ENCODE measurements at regions not wholly inside any gene's neighbourhood (a gene's known extent, or its start where the extent isn't known, plus 50 kb on each side); places are given as distances from the start of the nearest gene placed in this dataset.
"Not testable (repeated sequence)": the region's sequence is repeated elsewhere in the genome, so short reads cannot be mapped to it uniquely, and the experiment has no call there.

- CTCF ChIA-PET, result interaction anchor here (0.8 to 2.4 kb wide), 4 partner anchors 10 to 306 kb away, joined by 3 to 10 read pairs (median 7); no protein-coding TSS in a partner anchor
- WGBS (ENCODE audit: insufficient coverage, insufficient replicate concordance, low lambda C conversion rate, missing lambda C conversion rate), result 97% methylated on average over 5 of the region's 5 CpGs
- SMC1A ChIA-PET (ENCODE audit: uncharacterized antibody, unreplicated experiment), result interaction anchor here (1.0 to 6.7 kb wide), 5 partner anchors 15 to 22 kb away, joined by 3 to 67 read pairs (median 17); no protein-coding TSS in a partner anchor
Measured at GRCh38 chr6:137682658-137683057, 184.4 kb upstream of the TNFAIP3 start.

GRCh38 chr6:137683916-137684315, 183.1 kb upstream of the TNFAIP3 start:
- H3K9me3 ChIP-seq (replicated peaks; ENCODE audit: control insufficient read depth, insufficient read depth, low read length), result no peaks in the 10 kb centered on the region
- FAIRE-seq, result no peak
- no peak overlapping the region for H2AFZ ChIP-seq (ENCODE audit: control insufficient read depth, low read depth, low read length)
- WGBS (ENCODE audit: insufficient coverage, insufficient replicate concordance, low lambda C conversion rate, missing lambda C conversion rate), result 15% methylated on average over 4 of the region's 4 CpGs
- H3K4me3 ChIP-seq, result no peak overlapping the region
- intact Hi-C loops (cut with micrococcal nuclease; ENCODE audit: unreplicated experiment) (no loop called here), in situ Hi-C loops (cut with MboI) (no loop called here)
- BruUV-seq (replicated peaks), result no TSS peak
- no peak overlapping the region for H3K9ac ChIP-seq (ENCODE audit: control insufficient read depth, insufficient read depth, low read length)
- H3K27ac ChIP-seq (ENCODE audit: control insufficient read depth, insufficient read depth), result no peak overlapping the region
- no peaks in the 10 kb centered on the region for H4K20me1 ChIP-seq (ENCODE audit: control insufficient read depth, insufficient read depth)
- ChIA-PET CTCF (interaction anchor here (3.4 kb wide), 1 partner anchor 13 kb away, joined by 17 read pairs; no protein-coding TSS in a partner anchor), SMC1A (ENCODE audit: uncharacterized antibody, unreplicated experiment) (interaction anchor here (1.0 to 6.7 kb wide), 3 partner anchors 13 to 20 kb away, joined by 3 to 67 read pairs (median 4); no protein-coding TSS in a partner anchor), POLR2A (interaction anchor here (1.2 kb wide), 2 partner anchors 15 to 22 kb away, joined by 3 to 4 read pairs; no protein-coding TSS in a partner anchor), RAD21 (ENCODE audit: unreplicated experiment) (no interaction called here)
- H3K4me2 ChIP-seq (ENCODE audit: control insufficient read depth, insufficient read depth), result no peak overlapping the region
- no peaks in the 10 kb centered on the region for H3K79me2 ChIP-seq (ENCODE audit: control insufficient read depth, insufficient read depth, low read length)
- no peak for ATAC-seq
- H3K36me3 ChIP-seq (ENCODE audit: control insufficient read depth in 2 of 2, insufficient read depth in 2 of 2, low read length in 1 of 2), result no peaks in the 10 kb centered on the region
- no peak for DNase-seq (ENCODE audit: low read depth, low spot score)
- peaks cover 13% of the 10 kb centered on the region for H3K4me1 ChIP-seq (ENCODE audit: control insufficient read depth, insufficient read depth, low read length)
- H3K27me3 ChIP-seq (replicated peaks in 1 of 2; ENCODE audit: control insufficient read depth in 2 of 2, insufficient read depth in 2 of 2, low read length in 1 of 2), result no peaks in the 10 kb centered on the region
- TF ChIP-seq PML (IDR thresholded peaks at IDR 0.05; ENCODE audit: low read length) (no peak), MYC (IDR thresholded peaks at IDR 0.05; ENCODE audit: insufficient read depth, insufficient read length, insufficient replicate concordance, low read length, severe bottlenecking) (no peak), NR2C1 (IDR thresholded peaks at IDR 0.05) (no peak), ZNF592 (IDR thresholded peaks at IDR 0.05) (no peak), RAD51 (IDR thresholded peaks at IDR 0.05) (no peak), FOXM1 (IDR thresholded peaks at IDR 0.05; ENCODE audit: low read depth, low read length) (no peak), NFYB (IDR thresholded peaks at IDR 0.05; ENCODE audit: insufficient read depth, low read depth, low read length) (no peak), ZBTB11 (CRISPR knock-in tag; IDR thresholded peaks at IDR 0.05) (no peak)

More at GRCh38 chr6:137682658-137683057, 184.4 kb upstream of the TNFAIP3 start:
- H3K4me3 ChIP-seq; H3K27me3 ChIP-seq (replicated peaks in 1 of 2; ENCODE audit: control insufficient read depth in 2 of 2, insufficient read depth in 2 of 2, low read length in 1 of 2); H3K27ac ChIP-seq (ENCODE audit: control insufficient read depth, insufficient read depth); H4K20me1 ChIP-seq (ENCODE audit: control insufficient read depth, insufficient read depth); in situ Hi-C loops (cut with MboI); H2AFZ ChIP-seq (ENCODE audit: control insufficient read depth, low read depth, low read length); intact Hi-C loops (cut with micrococcal nuclease; ENCODE audit: unreplicated experiment); H3K79me2 ChIP-seq (ENCODE audit: control insufficient read depth, insufficient read depth, low read length); DNase-seq (ENCODE audit: low read depth, low spot score); FAIRE-seq; BruUV-seq (replicated peaks); H3K9me3 ChIP-seq (replicated peaks; ENCODE audit: control insufficient read depth, insufficient read depth, low read length); H3K9ac ChIP-seq (ENCODE audit: control insufficient read depth, insufficient read depth, low read length); ATAC-seq; H3K4me2 ChIP-seq (ENCODE audit: control insufficient read depth, insufficient read depth); RAD21 ChIA-PET (ENCODE audit: unreplicated experiment); H3K36me3 ChIP-seq (ENCODE audit: control insufficient read depth in 2 of 2, insufficient read depth in 2 of 2, low read length in 1 of 2): not testable (repeated sequence)
- POLR2A ChIA-PET, result interaction anchor here (0.6 to 1.5 kb wide), 3 partner anchors 14 to 1006 kb away, joined by 3 to 6 read pairs (median 4); no protein-coding TSS in a partner anchor
- peaks cover 25% of the 10 kb centered on the region for H3K4me1 ChIP-seq (ENCODE audit: control insufficient read depth, insufficient read depth, low read length)
